Neutrophil (primary cell): ENCODE measurements at regions not wholly inside any gene's neighbourhood (a gene's known extent, or its start where the extent isn't known, plus 50 kb on each side); places are given as distances from the start of the nearest gene placed in this dataset.

Experiments
- H3K27ac ChIP-seq: fragments of 200-600 bp; sonication (generic); 2 replicates; pipeline ENCODE4 v1.5.1; 2016; ENCODE audit warnings: mild to moderate bottlenecking, moderate library complexity
- H3K27me3 ChIP-seq: fragments of 200-600 bp; sonication (generic); 2 replicates; pipeline ENCODE4 v1.6.0; 2016; ENCODE audit warnings: mild to moderate bottlenecking
- H3K36me3 ChIP-seq: fragments of 200-600 bp; sonication (generic); 2 replicates; pipeline ENCODE4 v1.5.1; 2017
- H3K4me1 ChIP-seq, 2 experiments: fragments of 200-600 bp in 1 of 2; sonication (generic) in 1 of 2; 1 replicate in 1 of 2; 2 replicates in 1 of 2; pipeline versions ENCODE4 v1.5.1 to v1.6.1; 2013 to 2016; ENCODE audit warnings: low read depth in 1 of 2, low read length in 1 of 2, mild to moderate bottlenecking in 1 of 2, moderate library complexity in 1 of 2; ENCODE audit not compliant: control insufficient read depth in 1 of 2, insufficient read depth in 1 of 2
- H3K4me3 ChIP-seq, 2 experiments: fragments of 200-600 bp in 1 of 2; sonication (generic) in 1 of 2; 1 replicate in 1 of 2; 2 replicates in 1 of 2; pipeline ENCODE4 v1.5.1; 2013 to 2016; ENCODE audit warnings: low read depth in 1 of 2, low read length in 1 of 2, mild to moderate bottlenecking in 1 of 2, moderate library complexity in 1 of 2
- H3K9me3 ChIP-seq: fragments of 200-600 bp; sonication (generic); 2 replicates; pipeline ENCODE4 v1.5.1; 2016
- TF ChIP-seq, protein P1 (sequence below): fragments of 200-600 bp; sonication (generic); IDR thresholded peaks from 2 replicates; pipeline ENCODE4 v1.5.1; 2016; ENCODE audit warnings: antibody characterized with exemption

DNA sequence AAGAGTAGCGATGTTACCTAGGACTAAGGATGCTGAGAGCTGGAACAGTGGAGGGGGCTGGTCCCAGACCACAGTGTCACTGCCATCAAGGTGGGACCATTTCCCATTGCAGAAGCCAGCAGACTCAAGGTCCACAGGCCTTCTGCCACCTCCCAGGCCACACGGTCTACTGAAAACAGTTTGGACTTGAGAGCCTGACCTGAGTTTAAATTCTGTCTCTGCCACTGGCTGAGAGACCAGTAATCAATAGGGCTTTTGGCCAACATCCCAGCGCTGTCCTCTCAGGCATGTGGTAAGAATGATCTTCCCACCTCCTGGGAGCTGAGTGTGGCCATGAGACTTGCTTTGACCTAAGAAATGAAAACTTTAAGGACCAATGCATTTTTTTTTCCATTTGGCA lies 331.4 kb upstream of the CDH5 start:
- TF ChIP-seq, protein P1, sequence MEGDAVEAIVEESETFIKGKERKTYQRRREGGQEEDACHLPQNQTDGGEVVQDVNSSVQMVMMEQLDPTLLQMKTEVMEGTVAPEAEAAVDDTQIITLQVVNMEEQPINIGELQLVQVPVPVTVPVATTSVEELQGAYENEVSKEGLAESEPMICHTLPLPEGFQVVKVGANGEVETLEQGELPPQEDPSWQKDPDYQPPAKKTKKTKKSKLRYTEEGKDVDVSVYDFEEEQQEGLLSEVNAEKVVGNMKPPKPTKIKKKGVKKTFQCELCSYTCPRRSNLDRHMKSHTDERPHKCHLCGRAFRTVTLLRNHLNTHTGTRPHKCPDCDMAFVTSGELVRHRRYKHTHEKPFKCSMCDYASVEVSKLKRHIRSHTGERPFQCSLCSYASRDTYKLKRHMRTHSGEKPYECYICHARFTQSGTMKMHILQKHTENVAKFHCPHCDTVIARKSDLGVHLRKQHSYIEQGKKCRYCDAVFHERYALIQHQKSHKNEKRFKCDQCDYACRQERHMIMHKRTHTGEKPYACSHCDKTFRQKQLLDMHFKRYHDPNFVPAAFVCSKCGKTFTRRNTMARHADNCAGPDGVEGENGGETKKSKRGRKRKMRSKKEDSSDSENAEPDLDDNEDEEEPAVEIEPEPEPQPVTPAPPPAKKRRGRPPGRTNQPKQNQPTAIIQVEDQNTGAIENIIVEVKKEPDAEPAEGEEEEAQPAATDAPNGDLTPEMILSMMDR: no peak
- Histone ChIP-seq H3K4me1 (no peaks in the 10 kb centered on the region), H3K27me3 (no peaks in the 10 kb centered on the region), H3K27ac (no peak overlapping the region), H3K36me3 (no peaks in the 10 kb centered on the region), H3K9me3 (no peaks in the 10 kb centered on the region), H3K4me3 (no peak overlapping the region)

GRCh38 chr16:66032841-66033240 lies 333.6 kb upstream of the CDH5 start:
- Histone ChIP-seq H3K27me3 (no peaks in the 10 kb centered on the region), H3K36me3 (no peaks in the 10 kb centered on the region), H3K9me3 (no peaks in the 10 kb centered on the region), H3K4me1 (no peaks in the 10 kb centered on the region), H3K27ac (no peak overlapping the region), H3K4me3 (no peak overlapping the region)
- TF ChIP-seq, protein P1: no peak

- H3K27ac ChIP-seq: no peak overlapping the region
These were observed 336.5 kb upstream of the CDH5 start for GRCh38 chr16:66030036-66030435.

DNA sequence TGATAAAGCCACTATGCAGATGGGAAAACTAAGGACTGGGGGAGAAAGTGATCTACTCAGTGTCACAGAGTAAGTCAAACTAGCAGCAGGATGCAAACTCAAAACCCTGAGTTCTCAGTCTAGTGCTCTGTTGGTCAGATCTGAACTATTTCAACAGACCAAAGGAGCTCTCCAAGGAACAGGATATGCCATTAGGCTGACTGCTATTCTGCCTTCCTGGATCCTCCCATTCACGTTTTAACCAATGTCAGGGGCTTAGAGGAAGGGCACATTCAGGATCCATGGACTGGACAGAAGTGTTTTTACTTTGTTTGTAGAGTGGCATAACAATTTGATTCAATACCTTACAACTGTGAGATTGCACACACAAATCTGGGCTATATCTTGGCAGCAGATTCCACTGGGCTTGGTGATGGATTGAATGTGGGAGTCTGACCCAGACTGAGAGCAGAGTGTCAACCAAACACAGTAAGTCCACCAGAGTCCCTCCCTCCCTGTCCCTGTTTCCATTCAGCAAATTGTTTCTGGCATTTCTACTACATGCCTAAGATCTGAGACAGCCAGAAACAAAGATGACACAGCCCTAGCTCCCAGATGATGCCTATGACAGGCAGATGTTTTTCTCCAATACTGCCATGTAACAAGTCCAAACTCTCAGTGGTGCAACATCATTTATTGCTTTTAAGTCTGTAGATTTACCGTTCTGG lies 337.8 kb upstream of the CDH5 start:
- Histone ChIP-seq H3K4me1 (no peaks in the 10 kb centered on the region), H3K36me3 (no peaks in the 10 kb centered on the region), H3K4me3 (no peak overlapping the region), H3K27ac (no peak overlapping the region), H3K9me3 (no peaks in the 10 kb centered on the region), H3K27me3 (no peaks in the 10 kb centered on the region)
- TF ChIP-seq, protein P1: no peak

More at GRCh38 chr16:66030036-66030435, 336.5 kb upstream of the CDH5 start:
- no peaks in the 10 kb centered on the region for H3K4me1 ChIP-seq
- no peak overlapping the region for H3K4me3 ChIP-seq
- TF ChIP-seq, protein P1: no peak
- H3K9me3 ChIP-seq: no peaks in the 10 kb centered on the region
- no peaks in the 10 kb centered on the region for H3K27me3 ChIP-seq
- H3K36me3 ChIP-seq: no peaks in the 10 kb centered on the region

- Histone ChIP-seq H3K9me3 (no peaks in the 10 kb centered on the region), H3K4me1 (no peaks in the 10 kb centered on the region), H3K36me3 (no peaks in the 10 kb centered on the region), H3K27me3 (no peaks in the 10 kb centered on the region), H3K27ac (no peak overlapping the region), H3K4me3 (no peak overlapping the region)
- TF ChIP-seq, protein P1: no peak
These were observed 339.6 kb upstream of the CDH5 start for GRCh38 chr16:66026787-66027330.
